Frontal cortex (tissue), 3 donors: ENCODE measurements at regions not wholly inside any gene's neighbourhood (a gene's known extent, or its start where the extent isn't known, plus 50 kb on each side); places are given as distances from the start of the nearest gene placed in this dataset.
"Not testable (repeated sequence)": the region's sequence is repeated elsewhere in the genome, so short reads cannot be mapped to it uniquely, and the experiment has no call there.

Experiments used
- DNase-seq, 2 donors: peaks; one replicate each; pipeline ENCODE4 v3.0.0; 2012; ENCODE audit warnings: low spot score in 2 of 2
- FAIRE-seq: peaks from 2 replicates; lab custom pipeline; 2012; peaks lifted over from hg19 to GRCh38; lab: Jason Lieb, UNC
- donor health status: control.
- donor health status: control.
- donor health status: control.

- no peak for DNase-seq
- no peak for FAIRE-seq
These were observed 406.0 kb downstream of the CCDC85A start for GRCh38 chr2:56589835-56590234.

GRCh38 chr2:56590611-56591010, 406.8 kb downstream of the CCDC85A start:
- FAIRE-seq (no peak), DNase-seq (no peak)

GRCh38 chr2:56606086-56606485, 422.3 kb downstream of the CCDC85A start:
- not testable (repeated sequence) for DNase-seq, FAIRE-seq

- DNase-seq: no peak
- FAIRE-seq: no peak
These were observed 429.5 kb downstream of the CCDC85A start for GRCh38 chr2:56613254-56613653.

GRCh38 chr2:56613920-56614319, 430.1 kb downstream of the CCDC85A start:
- no peak for FAIRE-seq

GRCh38 chr2:56615760-56616159, 432.0 kb downstream of the CCDC85A start:
- no peak for DNase-seq
- FAIRE-seq: no peak

More at GRCh38 chr2:56613920-56614319, 430.1 kb downstream of the CCDC85A start:
- DNase-seq: no peak

GRCh38 chr2:56624181-56624580, 440.4 kb downstream of the CCDC85A start:
- FAIRE-seq (no peak), DNase-seq (no peak)

- FAIRE-seq: no peak
- DNase-seq: no peak
These were observed 443.1 kb downstream of the CCDC85A start for GRCh38 chr2:56626927-56627326.

GRCh38 chr2:56630286-56630685, 446.5 kb downstream of the CCDC85A start:
- FAIRE-seq: no peak
- no peak for DNase-seq

GRCh38 chr2:56647997-56648396, 464.2 kb downstream of the CCDC85A start:
- no peak for DNase-seq
- no peak for FAIRE-seq

GRCh38 chr2:56648802-56649201, 465.0 kb downstream of the CCDC85A start:
- no peak for FAIRE-seq
- DNase-seq: no peak

- DNase-seq: no peak
- FAIRE-seq: no peak
These were observed 471.1 kb downstream of the CCDC85A start for GRCh38 chr2:56654936-56655335.

- DNase-seq: no peak
- no peak for FAIRE-seq
These were observed 473.0 kb downstream of the CCDC85A start for GRCh38 chr2:56656826-56657225.

GRCh38 chr2:56666777-56667176, 483.0 kb downstream of the CCDC85A start:
- DNase-seq: no peak

GRCh38 chr2:56671973-56672569, 488.3 kb downstream of the CCDC85A start:
- FAIRE-seq: no peak
- no peak for DNase-seq

More at GRCh38 chr2:56666777-56667176, 483.0 kb downstream of the CCDC85A start:
- FAIRE-seq: no peak

- DNase-seq: no peak
- no peak for FAIRE-seq
These were observed 490.3 kb downstream of the CCDC85A start for GRCh38 chr2:56674084-56674483.

GRCh38 chr2:56676966-56677365, 493.2 kb downstream of the CCDC85A start:
- DNase-seq (no peak), FAIRE-seq (no peak)

GRCh38 chr2:56680971-56681631, 497.3 kb downstream of the CCDC85A start:
- FAIRE-seq: no peak

GRCh38 chr2:56681659-56682396, 498.0 kb downstream of the CCDC85A start:
- no peak for DNase-seq
- FAIRE-seq: no peak

More at GRCh38 chr2:56680971-56681631, 497.3 kb downstream of the CCDC85A start:
- DNase-seq: no peak

- no peak for FAIRE-seq
- no peak for DNase-seq
These were observed 498.6 kb downstream of the CCDC85A start for GRCh38 chr2:56682397-56682760.

- DNase-seq: no peak
These were observed 500.5 kb downstream of the CCDC85A start for GRCh38 chr2:56684327-56684726.

More at GRCh38 chr2:56684327-56684726, 500.5 kb downstream of the CCDC85A start:
- FAIRE-seq: no peak
